ENCODE measurements at regions not wholly inside any gene's neighbourhood (a gene's known extent, or its start where the extent isn't known, plus 50 kb on each side); places are given as distances from the start of the nearest gene placed in this dataset.

GRCh38 chr11:91794146-91794545, 430.5 kb upstream of the FAT3 start:
- no peak for FAIRE-seq
- ChIA-PET CTCF (no interaction called here), POLR2A (no interaction called here)
- Histone ChIP-seq H3K9me3 (replicated peaks; ENCODE audit: control insufficient read depth, insufficient read depth, low read length) (no peaks in the 10 kb centered on the region), H3K4me1 (ENCODE audit: control insufficient read depth, extremely low read depth, insufficient read depth, low read length) (no peaks in the 10 kb centered on the region), H4K20me1 (replicated peaks; ENCODE audit: control insufficient read depth, extremely low read depth, insufficient read depth, low read length) (no peaks in the 10 kb centered on the region), H3K9me1 (replicated peaks; ENCODE audit: control insufficient read depth, extremely low read depth, insufficient read depth, low read length) (no peaks in the 10 kb centered on the region), H3K27me3 (ENCODE audit: control insufficient read depth in 2 of 2, insufficient read depth in 2 of 2, low read length in 2 of 2) (no peaks in the 10 kb centered on the region), H3K36me3 (ENCODE audit: control insufficient read depth in 2 of 2, extremely low read depth in 1 of 2, insufficient read depth in 2 of 2, low read length in 2 of 2) (no peaks in the 10 kb centered on the region), H3K4me2 (ENCODE audit: insufficient read depth, low read length) (no peak overlapping the region), H3K9ac (replicated peaks; ENCODE audit: extremely low read depth, insufficient read depth, low read length) (no peak overlapping the region), H3K4me3 (replicated peaks in 1 of 3; ENCODE audit: insufficient read depth in 1 of 3, low read depth in 1 of 3, low read length in 3 of 3) (no peak overlapping the region), H3K79me2 (ENCODE audit: control insufficient read depth, insufficient read depth, low read length) (no peaks in the 10 kb centered on the region), H3K27ac (ENCODE audit: insufficient read depth, low read depth, low read length) (no peak overlapping the region), H2AFZ (ENCODE audit: low read depth, low read length) (no peak overlapping the region)
- intact Hi-C loops (cut with micrococcal nuclease) (no loop called here), dilution Hi-C loops (cut with MboI; ENCODE audit: extremely low pct_ligation_motif_present, low sequenced_read_pairs) (no loop called here)
- no peak for DNase-seq (ENCODE audit: low read depth, low spot score)
- BruUV-seq (replicated peaks), result no TSS peak
- TF ChIP-seq MYC (IDR thresholded peaks at IDR 0.05; ENCODE audit: low read depth, low read length) (no peak), EZH2 (IDR thresholded peaks at IDR 0.05; ENCODE audit: borderline replicate concordance, low read depth, low read length, severe bottlenecking) (no peak)

- Histone ChIP-seq H4K20me1 (replicated peaks; ENCODE audit: control insufficient read depth, extremely low read depth, insufficient read depth, low read length) (no peaks in the 10 kb centered on the region), H3K9ac (replicated peaks; ENCODE audit: extremely low read depth, insufficient read depth, low read length) (no peak overlapping the region), H3K4me2 (ENCODE audit: insufficient read depth, low read length) (no peak overlapping the region), H3K36me3 (ENCODE audit: control insufficient read depth in 2 of 2, extremely low read depth in 1 of 2, insufficient read depth in 2 of 2, low read length in 2 of 2) (no peaks in the 10 kb centered on the region), H3K4me3 (replicated peaks in 1 of 3; ENCODE audit: insufficient read depth in 1 of 3, low read depth in 1 of 3, low read length in 3 of 3) (no peak overlapping the region), H3K79me2 (ENCODE audit: control insufficient read depth, insufficient read depth, low read length) (no peaks in the 10 kb centered on the region), H3K27me3 (ENCODE audit: control insufficient read depth in 2 of 2, insufficient read depth in 2 of 2, low read length in 2 of 2) (no peaks in the 10 kb centered on the region), H3K9me1 (replicated peaks; ENCODE audit: control insufficient read depth, extremely low read depth, insufficient read depth, low read length) (no peaks in the 10 kb centered on the region), H2AFZ (ENCODE audit: low read depth, low read length) (no peak overlapping the region), H3K27ac (ENCODE audit: insufficient read depth, low read depth, low read length) (no peak overlapping the region), H3K9me3 (replicated peaks; ENCODE audit: control insufficient read depth, insufficient read depth, low read length) (no peaks in the 10 kb centered on the region), H3K4me1 (ENCODE audit: control insufficient read depth, extremely low read depth, insufficient read depth, low read length) (no peaks in the 10 kb centered on the region)
- no peak for FAIRE-seq
- DNase-seq (ENCODE audit: low read depth, low spot score), result no peak
- BruUV-seq (replicated peaks), result no TSS peak
- dilution Hi-C loops (cut with MboI; ENCODE audit: extremely low pct_ligation_motif_present, low sequenced_read_pairs), result no loop called here
- TF ChIP-seq EZH2 (IDR thresholded peaks at IDR 0.05; ENCODE audit: borderline replicate concordance, low read depth, low read length, severe bottlenecking) (no peak), POLR2A (IDR thresholded peaks at IDR 0.05; ENCODE audit: low read depth, low read length) (no peak), CTCF (IDR thresholded peaks at IDR 0.05; ENCODE audit: extremely low read depth in 1 of 2, insufficient read depth in 1 of 2, low read depth in 1 of 2, low read length in 2 of 2) (no peak), MAX (IDR thresholded peaks at IDR 0.05; ENCODE audit: insufficient read depth, insufficient read length) (no peak), MYC (IDR thresholded peaks at IDR 0.05; ENCODE audit: low read depth, low read length) (no peak), POLR2AphosphoS5 (IDR thresholded peaks at IDR 0.05; ENCODE audit: insufficient read depth, low read depth, low read length) (no peak), GATA2 (IDR thresholded peaks at IDR 0.05; ENCODE audit: insufficient read depth, insufficient read length, low read depth, low read length) (no peak)
- intact Hi-C loops (cut with micrococcal nuclease), result no loop called here
- ChIA-PET POLR2A (no interaction called here), CTCF (no interaction called here)
Observed at GRCh38 chr11:91792779-91793262, 431.8 kb upstream of the FAT3 start.

All from endothelial cell of umbilical vein (primary cell).